Fibroblast of mammary gland (primary cell): ENCODE measurements at regions not wholly inside any gene's neighbourhood (a gene's known extent, or its start where the extent isn't known, plus 50 kb on each side); places are given as distances from the start of the nearest gene placed in this dataset.
A peak's percentile ranks its signal among the peaks of the same experiment; 100 is the strongest.
"Not testable (repeated sequence)": the region's sequence is repeated elsewhere in the genome, so short reads cannot be mapped to it uniquely, and the experiment has no call there.

Experiments used
- DNase-seq: peaks from one replicate; pipeline ENCODE4 v3.0.0-alpha.2; 2010; ENCODE audit warnings: low read depth
- H3K4me3 ChIP-seq: 2 replicates; pipeline ENCODE4 v1.5.1; 2011; ENCODE audit warnings: low read depth, mild to moderate bottlenecking, low read length, moderate library complexity; ENCODE audit not compliant: control insufficient read depth
- TF ChIP-seq, protein P1 (sequence below): conservative IDR thresholded peaks from 2 replicates; pipeline ENCODE4 v1.5.1; 2011; ENCODE audit warnings: low read depth, low read length, inconsistent platforms; ENCODE audit not compliant: control insufficient read depth, insufficient read depth

DNA sequence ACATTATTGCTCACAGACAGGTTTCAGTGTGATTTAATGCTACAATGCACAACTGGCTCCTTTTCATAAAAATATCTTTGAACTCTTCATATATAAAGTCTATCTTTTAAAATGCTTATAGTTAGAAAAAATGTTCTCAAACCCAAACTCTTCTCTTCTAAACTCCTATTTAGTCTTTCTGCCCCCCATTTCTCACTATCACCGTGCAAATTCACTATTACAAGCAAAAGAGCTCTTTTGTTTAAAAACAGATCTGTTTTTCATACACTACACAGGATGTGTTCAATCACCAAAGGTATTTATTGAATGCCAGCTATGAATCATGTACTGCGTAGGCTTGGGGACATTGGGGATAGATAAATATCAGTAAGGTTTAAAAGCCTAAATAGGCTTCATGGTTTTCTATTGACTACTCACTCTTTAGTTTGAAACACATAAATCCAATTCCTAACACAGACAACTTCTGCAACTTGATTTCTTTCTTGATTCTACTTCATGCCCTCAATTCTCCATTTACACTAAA lies 692.3 kb downstream of the C12orf50 start:
- H3K4me3 ChIP-seq = no peak overlapping the region
- TF ChIP-seq, protein P1, sequence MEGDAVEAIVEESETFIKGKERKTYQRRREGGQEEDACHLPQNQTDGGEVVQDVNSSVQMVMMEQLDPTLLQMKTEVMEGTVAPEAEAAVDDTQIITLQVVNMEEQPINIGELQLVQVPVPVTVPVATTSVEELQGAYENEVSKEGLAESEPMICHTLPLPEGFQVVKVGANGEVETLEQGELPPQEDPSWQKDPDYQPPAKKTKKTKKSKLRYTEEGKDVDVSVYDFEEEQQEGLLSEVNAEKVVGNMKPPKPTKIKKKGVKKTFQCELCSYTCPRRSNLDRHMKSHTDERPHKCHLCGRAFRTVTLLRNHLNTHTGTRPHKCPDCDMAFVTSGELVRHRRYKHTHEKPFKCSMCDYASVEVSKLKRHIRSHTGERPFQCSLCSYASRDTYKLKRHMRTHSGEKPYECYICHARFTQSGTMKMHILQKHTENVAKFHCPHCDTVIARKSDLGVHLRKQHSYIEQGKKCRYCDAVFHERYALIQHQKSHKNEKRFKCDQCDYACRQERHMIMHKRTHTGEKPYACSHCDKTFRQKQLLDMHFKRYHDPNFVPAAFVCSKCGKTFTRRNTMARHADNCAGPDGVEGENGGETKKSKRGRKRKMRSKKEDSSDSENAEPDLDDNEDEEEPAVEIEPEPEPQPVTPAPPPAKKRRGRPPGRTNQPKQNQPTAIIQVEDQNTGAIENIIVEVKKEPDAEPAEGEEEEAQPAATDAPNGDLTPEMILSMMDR = no peak
- DNase-seq = no peak

DNA sequence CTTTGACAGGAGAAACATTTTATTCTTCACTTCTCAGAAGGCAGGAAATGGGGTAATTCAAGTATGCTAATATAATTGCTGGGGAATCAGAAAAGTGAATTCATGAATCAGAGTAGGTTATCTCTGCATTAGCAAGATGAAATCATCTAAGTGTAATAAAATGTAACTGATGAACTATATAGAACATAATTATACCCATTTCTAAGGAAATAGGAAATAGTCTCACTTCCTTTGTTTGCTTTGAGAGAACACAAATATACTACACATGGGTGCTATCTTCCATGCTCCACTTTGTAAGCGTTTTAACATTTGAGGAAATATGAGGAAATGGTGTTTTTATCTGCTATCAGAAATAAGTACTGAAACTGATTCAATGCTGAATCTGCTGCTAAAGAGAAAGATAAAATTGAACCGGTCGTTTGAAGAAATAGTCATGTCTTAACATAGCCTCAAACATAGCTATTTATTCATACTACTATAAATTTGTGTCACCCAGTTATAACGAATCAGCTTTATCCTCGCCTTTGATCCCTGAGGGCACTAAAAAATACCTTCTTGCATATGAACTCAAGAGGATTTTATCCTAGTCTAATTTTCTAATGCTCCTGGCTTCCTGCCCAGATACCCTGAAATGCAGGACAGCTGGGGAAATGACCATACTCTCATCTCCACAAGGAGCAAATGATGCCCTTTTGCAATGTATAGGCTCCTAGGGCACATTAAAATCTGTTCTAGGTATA lies 696.0 kb downstream of the C12orf50 start:
- TF ChIP-seq, protein P1 = no peak
- DNase-seq = no peak
- no peak overlapping the region for H3K4me3 ChIP-seq

DNA sequence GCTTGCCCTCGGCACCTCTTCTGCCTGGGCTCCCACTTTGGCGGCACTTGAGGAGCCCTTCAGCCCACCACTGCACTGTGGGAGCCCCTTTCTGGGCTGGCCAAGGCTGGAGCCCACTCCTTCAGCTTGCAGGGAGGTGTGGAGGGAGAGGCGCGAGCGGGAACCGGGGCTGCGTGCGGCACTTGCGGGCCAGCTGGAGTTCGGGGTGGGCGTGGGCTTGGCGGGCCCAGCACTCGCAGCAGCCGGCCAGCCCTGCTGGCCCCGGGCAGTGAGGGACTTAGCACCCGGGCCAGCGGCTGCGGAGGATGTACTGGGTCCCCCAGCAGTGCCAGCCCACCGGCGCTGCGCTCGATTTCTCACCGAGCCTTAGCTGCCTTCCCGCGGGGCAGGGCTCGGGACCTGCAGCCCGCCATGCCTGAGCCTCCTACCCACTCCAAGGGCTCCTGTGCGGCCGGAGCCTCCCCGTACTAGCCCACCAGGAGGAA lies 699.1 kb downstream of the C12orf50 start:
- not testable (repeated sequence) for H3K4me3 ChIP-seq

DNA sequence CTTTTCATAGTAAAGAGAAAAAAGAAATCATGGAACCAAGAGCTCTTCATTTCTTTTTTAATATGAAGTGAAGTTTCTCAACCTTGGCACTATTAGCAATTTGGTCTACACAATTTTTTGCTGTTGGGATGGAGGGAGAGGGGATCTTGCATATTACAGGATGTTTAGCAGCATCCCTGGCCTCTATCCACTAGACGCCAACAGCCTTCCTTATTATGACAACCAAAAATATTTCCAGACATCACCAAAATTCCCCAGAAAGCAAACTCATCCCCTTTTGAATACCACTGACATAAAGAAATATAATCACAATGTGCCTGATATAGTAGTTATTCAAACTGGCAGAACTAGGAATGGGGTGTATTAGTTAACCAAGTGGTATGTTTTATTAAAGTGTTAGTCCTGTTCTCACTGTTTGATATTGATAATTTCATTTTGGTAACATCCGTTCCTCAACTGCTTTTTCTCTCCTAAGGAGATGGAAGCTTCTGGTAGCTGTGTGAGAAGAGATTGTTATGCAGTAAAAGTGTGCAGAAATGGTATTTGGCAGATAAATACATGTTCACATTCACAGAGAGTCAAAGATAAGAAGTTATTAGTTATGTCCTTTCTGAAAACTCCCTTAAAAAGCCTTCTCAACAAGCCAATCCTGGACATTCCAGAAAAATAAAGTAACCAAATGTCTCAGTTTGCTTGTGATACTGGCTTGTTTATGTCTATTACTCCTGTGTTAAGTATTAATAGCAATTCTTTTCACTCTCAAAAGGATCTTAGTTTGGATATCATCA lies 699.9 kb downstream of the C12orf50 start:
- TF ChIP-seq, protein P1 = no peak
- no peak overlapping the region for H3K4me3 ChIP-seq
- DNase-seq = no peak

More for the DNA sequence above, 699.1 kb downstream of the C12orf50 start:
- DNase-seq = not testable (repeated sequence)

DNA sequence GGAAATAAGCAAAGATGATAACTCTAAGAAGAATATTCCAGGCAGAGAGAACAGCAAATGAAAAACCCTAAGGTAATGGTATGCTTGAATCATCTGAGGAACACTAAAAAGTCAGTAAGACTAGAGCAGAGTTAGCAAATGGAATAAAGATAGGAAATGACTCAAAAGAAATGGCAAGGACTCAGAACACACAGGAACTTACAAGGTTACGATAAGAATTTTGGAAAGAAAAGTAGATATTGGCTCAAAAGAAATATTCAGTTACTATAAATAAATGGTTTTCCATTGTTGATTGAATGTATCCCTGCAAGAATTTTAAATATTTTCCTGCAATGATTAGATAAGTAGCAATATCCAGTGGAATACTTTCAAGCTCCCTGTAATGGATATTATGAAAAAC lies 705.8 kb downstream of the C12orf50 start:
- H3K4me3 ChIP-seq = no peak overlapping the region
- DNase-seq = peak; percentile 57
- TF ChIP-seq, protein P1 = no peak

DNA sequence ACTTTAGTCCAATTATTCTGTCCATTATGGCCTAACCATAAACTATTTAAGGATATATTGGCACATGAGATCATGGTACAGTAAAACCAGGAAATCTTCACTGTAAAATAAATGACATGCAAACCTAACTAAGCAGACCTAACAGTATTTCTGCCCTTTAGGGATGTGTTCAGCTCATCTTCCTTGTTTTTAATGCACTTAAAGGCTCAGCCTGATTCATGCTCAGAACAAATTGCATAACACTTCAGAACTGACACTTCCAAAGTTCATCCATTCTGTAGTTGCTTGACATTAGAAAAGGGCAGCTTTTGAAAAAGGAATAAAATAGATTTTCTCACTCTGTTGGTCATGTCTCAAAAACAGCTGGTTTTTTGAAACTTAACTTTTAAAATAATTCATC lies 708.5 kb downstream of the C12orf50 start:
- TF ChIP-seq, protein P1 = no peak
- H3K4me3 ChIP-seq = no peak overlapping the region
- peak; percentile 25 for DNase-seq

DNA sequence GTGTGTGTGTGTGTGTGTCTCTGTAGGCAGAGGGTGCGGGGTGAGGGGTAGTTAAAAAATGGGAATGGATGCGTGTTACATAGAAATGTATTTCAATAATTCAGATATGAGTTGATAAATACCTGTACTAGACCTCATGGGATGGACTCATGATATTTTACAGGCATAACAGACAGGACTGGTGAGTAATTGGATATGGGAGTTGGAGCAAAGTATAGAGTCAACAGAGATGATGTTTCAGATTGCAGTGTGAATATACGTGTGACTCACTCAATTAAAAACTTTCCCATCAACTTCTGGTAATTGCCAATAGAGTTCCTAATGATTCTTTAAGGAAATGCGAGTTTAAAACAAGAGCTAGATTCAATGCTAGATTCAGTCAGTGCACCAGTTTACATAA lies 711.9 kb downstream of the C12orf50 start:
- DNase-seq = no peak

More for the DNA sequence above, 711.9 kb downstream of the C12orf50 start:
- H3K4me3 ChIP-seq = no peak overlapping the region
- TF ChIP-seq, protein P1 = no peak
